ENCODE measurements at regions not wholly inside any gene's neighbourhood (a gene's known extent, or its start where the extent isn't known, plus 50 kb on each side); places are given as distances from the start of the nearest gene placed in this dataset.
"Not testable (repeated sequence)": the region's sequence is repeated elsewhere in the genome, so short reads cannot be mapped to it uniquely, and the experiment has no call there.

DNA sequence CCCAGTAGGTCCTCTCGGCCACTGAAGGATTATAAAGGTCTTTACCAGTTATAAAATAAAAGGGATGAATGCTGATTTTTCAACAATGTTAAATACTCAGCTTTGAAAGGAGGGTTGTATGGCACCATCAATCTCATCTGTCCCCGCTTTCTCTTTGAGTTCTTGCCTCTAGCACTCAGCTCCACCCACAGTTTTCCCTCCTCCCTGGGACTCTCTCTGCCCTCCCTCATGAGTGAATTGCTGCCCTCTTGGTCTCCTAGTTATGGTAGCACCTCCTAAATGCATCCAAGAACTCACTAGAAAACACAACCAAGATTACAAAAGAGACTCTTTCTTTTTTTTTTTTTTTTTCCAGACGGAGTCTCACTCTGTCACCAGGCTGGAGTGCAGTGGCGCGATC lies 91.0 kb downstream of the TEX35 start:
- POLR2A ChIA-PET, result no interaction called here
- CTCF ChIA-PET, result interaction anchor here (0.7 kb wide), 1 partner anchor 228 kb away, joined by 3 read pairs; no protein-coding TSS in a partner anchor

DNA sequence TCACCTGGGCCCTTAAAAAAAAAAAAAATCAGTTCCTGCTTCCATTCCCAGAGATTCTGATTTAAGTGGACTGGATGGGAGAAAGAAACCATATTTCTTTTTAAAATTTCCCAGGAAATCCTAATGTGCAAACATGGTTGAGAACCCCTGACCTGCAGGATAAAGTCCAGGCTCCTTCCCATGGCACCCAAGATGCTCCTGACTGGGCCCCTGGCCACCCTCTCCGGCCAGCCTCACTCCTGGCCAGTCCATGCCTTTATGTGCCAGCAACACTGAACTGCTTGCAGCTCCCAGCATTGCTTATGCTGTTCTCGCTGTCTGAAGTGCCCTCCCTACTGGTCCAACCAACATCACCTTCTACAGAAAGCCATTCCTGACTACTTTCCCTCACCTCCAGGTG lies 93.9 kb downstream of the TEX35 start:
- ChIA-PET POLR2A (no interaction called here), CTCF (no interaction called here)

DNA sequence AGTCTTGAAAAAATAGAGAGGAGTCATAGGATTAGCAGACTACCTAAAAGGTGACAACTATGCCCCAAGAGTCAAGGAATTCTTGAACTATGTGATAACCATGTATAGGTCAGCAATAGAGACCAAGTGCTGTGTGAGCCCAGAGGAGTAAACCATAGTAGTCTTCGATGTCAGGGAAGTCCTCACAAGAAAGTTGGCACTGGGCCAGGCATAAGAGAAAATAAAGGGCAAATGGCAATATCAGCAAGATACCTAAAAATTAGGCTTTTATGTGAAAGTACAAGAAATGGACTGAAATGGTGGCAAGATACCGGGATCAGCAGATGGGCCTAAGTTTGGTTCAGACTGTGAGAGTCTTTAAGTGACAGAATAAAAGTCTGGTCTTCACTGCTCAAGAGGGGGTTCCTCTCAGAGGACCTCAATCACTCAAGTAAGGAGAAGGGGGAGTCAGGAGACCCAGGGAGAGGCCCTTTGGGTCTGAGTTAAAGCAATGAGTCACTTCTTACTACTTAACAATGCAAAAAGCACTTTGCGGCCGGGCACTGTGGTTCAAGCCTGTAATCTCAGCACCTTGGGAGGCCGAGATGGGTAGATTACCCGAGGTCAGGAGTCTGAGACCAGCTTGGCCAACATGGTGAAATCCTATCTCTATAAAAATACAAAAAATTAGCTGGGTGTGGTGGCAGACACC lies 95.0 kb downstream of the TEX35 start:
- CTCF ChIA-PET, result interaction anchor here (0.7 kb wide), 1 partner anchor 39 kb away, joined by 3 read pairs; no protein-coding TSS in a partner anchor
- POLR2A ChIA-PET, result no interaction called here

DNA sequence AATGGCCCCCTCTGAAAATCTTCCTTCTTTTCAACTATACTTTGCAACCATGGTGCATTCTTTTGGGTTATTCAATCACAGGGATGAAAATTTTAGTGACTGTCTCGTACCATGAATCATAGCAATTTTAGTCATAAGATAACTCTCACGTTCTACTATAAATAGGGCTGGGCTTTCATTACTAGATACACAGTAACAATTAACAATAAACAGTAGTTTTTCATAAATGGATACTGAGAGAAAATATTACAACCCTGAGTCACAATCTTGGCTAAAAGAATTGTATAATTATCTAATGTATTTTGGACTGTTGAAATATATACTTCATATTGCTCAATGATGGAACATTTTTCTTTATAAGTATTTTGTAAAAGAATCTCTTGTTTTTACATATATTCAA lies 96.1 kb downstream of the TEX35 start:
- ChIA-PET CTCF (no interaction called here), POLR2A (no interaction called here)

DNA sequence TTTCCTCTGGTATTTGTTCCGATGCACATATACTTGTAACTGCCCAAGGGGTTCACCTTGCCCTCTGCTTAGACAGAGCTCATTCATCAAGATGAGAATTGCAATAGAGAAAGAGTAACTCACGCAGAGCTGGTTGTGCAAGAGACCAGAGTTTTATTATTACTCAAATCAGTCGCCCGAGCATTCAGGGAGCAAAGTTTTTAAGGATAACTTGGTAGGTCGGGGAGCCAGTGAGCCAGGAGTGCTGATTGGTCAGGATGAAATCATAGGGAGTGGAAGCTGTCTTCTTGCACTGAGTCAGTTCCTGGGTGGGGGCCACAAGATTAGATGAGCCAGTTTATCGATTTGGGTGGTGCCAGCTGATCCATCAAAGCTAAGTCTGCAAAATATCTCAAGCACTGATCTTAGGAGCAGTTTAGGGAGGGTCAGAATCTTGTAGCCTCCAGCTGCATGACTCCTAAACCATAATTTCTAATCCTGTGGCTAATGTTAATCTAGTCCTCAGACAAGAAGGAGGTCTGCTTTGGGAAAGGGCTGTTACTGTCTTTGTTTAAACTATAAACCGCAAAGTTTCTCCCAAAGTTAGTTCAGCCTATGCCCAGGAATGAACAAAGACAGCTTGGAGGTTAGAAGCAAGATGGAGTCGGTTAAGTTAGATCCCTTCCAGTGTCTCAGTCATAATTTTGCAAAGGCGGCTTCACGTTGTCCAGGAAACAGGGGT lies 97.9 kb downstream of the TEX35 start:
- CTCF ChIA-PET, POLR2A ChIA-PET: not testable (repeated sequence)

DNA sequence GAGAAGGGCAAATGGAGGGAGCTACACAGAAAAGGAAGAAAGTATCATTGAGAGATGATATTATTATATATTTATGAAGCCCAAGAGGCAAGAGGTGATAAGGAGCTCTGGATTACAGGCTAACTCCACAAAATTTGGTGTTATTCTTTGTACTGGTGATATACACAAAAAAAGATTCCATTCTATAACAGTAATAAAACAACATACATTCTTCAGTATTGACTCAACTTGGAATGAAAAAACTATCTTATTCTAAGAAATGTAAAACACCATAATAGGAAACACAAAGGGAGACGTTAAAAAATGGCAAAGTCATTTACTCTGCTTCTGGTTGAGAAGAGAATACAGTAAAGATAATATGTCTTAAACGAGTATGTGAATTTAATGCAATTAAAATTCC lies 99.4 kb downstream of the TEX35 start:
- CTCF ChIA-PET, result no interaction called here
- POLR2A ChIA-PET, result no interaction called here

DNA sequence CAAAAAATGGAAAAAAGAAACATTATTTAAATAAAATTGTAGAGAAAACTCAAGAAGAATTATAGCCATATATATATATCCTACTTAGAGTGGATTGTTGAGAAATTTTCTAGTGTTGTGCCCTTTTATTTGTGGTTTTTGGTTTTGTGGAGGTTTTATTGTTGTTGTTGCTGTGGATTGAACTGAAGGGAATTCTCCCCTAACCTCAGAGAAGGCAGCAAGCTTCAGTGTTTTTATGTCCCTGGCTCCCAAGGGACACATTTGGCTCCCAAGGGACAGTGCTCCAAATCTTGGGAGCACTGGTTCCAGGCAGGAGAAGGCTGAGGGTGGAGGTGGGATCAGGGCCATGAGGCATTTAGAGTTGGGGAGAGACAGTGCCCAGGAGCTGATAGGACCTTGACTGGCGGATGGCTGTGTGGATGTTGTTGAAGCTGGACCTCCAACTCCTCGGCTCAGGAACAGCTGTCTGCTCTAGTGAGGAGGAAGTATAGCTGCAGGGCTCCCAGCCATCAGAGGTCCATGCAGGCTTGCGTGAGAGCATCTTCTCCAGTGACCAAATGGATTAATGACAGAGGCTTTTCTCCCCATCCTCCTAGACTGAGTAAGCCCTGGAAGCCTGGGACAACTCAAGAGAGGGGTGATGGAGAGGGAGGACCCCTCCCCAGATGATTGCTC lies 100.5 kb downstream of the TEX35 start:
- POLR2A ChIA-PET, result no interaction called here
- CTCF ChIA-PET, result no interaction called here

DNA sequence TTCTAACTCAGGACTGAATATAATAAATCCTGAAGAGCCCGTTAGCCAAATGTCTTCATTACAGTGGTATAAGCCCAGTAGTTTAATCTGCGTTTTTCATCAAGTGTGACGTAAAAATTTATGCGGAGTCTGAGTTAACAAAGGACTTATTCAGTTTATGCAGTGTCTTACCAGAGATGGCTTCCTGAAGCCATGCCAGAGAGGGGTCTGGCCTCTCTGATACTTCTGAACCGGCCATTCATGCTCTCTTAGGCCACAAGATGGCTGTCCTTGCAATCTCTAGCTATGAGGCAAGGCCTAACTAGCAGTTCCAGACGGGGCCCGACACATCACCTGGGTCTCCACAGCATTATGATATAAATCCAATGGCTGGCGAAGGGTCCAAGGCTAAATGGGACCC lies 101.4 kb downstream of the TEX35 start:
- CTCF ChIA-PET, result no interaction called here
- POLR2A ChIA-PET, result no interaction called here

DNA sequence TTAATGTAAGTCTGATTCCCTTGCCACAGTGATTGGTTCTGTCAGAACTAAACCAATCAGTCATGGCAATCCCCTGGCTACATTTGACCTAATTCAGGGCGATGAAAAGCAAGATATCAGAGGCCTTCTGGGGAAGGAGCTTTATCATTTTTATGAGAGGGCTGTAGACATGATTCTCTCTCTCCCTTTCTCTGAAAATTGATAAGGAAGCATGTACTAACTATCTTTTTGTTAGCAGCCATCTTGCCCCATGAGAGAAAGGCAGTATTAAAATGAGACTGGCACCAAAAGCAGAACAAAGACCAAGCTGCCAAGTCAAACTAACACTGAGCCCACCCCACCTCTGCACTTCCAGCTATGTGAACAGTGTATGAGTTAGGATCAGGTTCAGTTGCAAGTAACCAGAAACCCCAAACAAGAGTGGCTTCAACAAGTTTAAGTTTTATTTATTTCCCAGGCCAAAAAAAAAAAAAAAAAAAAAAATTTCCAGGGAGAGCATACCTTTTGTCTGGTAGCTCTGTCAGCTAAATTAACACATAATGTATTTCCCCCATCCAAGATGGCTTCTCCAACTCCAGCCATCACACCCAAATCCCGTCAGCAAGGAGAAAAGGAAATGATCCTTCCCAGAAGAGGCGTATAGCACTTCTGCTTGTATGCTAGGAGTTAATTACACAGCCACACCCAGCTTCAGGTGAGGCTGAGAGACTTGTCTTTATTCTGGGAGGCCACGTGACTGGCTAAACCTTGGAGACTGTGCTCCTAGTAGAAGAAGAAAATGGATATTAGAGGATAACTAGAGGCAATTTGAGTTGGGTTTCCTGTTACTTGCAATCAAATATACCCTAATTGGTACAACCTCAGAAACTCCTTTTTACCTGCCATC lies 105.8 kb upstream of the RALGPS2 start:
- POLR2A ChIA-PET, result no interaction called here
- CTCF ChIA-PET, result no interaction called here

DNA sequence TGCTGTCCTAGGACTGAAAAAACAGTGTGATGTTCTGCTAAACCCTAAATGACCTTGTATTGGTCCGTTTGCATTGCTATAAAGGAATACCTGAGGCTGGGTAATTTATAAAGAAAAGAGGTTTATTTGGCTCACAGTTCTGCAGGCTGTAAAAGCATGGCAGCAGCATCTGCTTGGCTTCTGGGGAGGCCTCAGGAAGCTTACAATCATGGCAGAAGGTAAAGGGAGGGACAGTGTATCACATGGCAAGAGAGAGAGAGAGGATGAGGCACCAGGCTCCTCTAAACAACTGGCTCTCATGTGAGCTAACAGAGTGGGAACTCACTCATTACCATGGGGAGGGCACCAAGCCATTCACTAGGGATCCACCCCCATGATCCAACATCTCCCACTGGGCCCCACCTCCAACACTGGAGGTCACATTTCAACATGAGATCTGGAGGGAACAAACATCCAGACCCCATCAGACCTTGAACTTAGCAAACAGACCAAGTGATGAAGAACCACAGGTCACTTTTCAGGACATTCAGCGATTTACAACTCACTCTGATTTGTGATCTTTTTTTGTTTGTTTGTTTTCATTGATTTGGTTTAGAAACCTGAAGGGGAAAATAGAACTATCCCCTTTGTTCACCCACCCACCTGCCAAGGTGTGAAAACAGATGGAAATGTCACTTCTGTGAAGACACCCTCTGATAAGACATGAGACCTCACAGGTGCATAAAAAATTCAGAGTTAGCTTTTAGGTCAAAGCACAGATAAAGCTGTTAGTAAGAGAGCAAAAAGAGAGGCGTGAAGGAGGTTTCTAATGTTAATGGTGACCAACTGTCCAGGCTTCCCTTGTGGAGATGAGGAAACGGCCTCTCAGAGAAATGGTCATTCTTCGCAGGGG lies 104.2 kb upstream of the RALGPS2 start:
- CTCF ChIA-PET, result no interaction called here
- POLR2A ChIA-PET, result no interaction called here

DNA sequence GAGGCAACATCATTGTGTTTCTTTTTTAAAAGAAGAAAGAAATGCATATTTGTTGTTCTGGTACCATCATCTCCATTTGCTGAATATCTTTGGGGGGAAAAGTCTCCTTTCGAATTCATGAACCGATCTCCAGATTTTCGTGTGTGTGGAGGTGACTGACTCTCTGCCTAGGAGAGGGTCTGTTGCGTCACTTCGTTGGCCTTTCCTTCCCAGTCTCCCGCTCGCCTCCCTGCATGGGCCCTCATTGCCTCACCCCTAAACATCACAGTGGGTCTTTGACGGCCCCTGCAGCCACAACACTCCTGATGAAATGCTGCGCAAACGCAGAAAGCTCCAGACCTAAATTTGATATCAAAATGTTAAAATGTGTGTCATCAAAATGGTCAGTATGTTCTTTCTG lies 103.2 kb upstream of the RALGPS2 start:
- ChIA-PET POLR2A (no interaction called here), CTCF (no interaction called here)

DNA sequence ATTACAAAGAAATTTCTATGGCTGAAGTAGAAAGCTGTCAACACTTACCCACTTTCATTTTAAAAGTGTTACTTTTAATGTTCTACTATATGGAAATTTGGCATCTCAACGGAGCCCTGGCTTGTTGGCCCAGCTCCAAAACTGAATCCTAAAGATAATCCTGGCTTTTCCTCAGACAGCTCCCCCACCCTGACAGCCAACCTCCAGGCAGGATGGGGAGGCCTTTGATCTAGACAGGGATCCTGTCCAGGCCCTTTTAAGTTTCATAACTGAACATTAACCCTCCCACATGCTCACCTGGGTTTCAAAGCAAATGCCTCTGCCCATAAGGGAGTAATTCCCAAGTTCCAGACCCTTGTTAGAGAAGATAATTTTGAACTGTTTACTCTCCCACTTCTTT lies 99.3 kb upstream of the RALGPS2 start:
- POLR2A ChIA-PET, result no interaction called here

DNA sequence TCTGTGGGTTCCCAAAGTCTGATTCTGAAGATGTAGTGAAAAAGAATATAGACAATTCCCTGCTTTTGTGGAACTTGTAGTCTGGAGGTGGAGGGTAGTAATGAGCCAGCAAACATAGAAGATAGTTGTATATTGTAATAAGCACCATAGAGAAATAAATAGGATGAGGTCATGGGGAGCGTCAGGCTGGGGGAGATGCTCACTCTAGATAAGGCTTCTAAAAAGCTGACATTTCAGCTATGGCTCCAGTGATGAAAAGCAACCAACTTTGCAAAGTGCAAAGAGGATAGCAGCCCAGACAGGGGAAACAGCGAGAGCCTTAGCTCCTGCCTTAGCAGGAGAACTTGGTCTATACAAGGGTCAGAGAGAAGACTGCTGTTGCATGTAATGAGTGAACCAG lies 98.0 kb upstream of the RALGPS2 start:
- POLR2A ChIA-PET, result no interaction called here

More for the DNA sequence above, 99.3 kb upstream of the RALGPS2 start:
- CTCF ChIA-PET, result no interaction called here

DNA sequence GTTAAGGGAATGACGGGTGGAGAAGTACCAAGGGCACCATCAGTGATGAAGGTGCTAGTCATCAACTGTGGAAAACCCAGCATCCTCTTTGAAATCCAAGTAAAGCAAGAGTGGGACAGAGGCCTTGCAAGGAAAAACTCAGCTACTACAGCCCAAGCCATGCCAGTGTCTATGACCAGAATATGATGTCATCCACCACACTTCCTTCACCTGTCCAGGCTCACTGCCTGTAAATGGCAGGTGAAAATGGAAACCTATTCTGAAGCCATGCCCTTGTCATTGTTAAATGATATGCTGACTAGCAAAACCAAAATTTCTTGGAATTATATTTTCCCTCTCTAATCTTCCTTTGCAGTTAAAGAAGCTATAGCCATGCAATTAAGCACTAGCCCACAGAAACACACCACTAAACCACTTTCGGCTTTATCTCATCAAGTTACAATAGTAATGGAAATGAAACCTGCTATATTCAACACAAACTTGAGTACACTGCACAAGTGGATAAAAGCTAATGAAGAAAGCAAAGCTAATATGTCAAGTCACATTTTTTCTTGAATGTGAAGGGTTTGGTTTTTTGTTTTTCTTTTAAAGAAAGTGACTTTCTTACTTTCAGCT lies 96.3 kb upstream of the RALGPS2 start:
- CTCF ChIA-PET, result no interaction called here

More for the DNA sequence above, 98.0 kb upstream of the RALGPS2 start:
- CTCF ChIA-PET, result no interaction called here

DNA sequence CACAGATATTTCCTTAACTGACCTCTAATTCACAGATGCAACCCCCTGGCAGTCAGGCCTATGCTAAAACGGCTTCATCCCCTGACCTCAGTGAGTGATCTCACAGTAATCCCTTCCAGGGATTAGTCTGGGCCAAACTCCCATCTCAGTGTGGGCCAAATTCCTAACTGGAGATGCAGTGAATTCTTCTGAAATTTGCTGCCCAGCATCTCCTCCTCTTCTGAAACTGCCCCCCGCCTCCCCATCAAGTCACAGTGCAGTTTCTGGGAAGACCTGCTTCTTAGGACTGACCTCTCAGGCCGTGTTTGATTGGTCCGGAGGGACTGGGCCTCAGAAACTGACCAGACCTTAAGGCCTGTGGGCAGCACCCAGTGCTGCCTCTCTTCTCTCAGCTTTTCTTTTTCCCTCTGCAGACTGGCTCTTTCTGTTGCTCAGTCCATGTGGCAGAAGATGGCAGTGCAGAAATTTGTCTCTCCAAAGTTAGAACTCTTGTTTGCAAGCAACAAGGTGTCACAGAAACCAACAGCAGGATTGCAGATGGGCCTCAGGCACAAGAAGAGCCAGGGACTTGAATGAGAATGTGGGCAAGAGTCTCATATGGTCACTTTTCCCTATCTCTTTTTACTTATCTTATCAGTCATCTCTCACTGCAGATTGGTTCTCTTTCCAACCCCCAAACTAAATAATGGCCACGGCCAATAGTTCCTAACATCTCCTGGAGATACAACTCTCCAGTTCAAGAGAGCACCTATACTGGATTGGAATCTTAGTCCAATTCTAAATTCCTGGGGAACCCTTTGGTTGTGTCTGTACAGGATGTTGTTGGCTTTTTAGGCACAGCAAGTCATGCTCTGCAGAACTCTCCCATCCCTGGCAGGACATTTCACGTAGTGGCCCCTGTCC lies 95.5 kb upstream of the RALGPS2 start:
- CTCF ChIA-PET, result no interaction called here
- POLR2A ChIA-PET, result no interaction called here

More for the DNA sequence above, 96.3 kb upstream of the RALGPS2 start:
- POLR2A ChIA-PET, result no interaction called here

DNA sequence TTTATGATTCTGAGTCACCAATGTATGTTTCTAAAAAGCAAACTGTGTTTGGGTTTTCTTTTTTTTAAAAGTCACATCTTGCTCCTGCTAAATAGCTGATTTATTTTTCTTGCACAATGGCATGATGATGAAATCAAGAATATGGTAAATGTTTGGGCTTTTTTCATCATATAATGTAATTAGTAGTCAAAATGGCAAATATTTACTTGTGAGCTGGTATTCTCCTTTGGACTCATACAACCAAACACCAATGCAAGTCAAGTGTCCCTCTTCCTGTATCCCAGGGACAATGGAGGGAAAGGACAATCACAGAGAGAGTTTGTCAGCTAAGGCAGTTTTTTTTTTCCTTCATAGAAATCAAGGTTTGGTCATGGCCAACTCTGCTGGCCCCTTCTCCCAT lies 94.6 kb upstream of the RALGPS2 start:
- ChIA-PET POLR2A (no interaction called here), CTCF (no interaction called here)

DNA sequence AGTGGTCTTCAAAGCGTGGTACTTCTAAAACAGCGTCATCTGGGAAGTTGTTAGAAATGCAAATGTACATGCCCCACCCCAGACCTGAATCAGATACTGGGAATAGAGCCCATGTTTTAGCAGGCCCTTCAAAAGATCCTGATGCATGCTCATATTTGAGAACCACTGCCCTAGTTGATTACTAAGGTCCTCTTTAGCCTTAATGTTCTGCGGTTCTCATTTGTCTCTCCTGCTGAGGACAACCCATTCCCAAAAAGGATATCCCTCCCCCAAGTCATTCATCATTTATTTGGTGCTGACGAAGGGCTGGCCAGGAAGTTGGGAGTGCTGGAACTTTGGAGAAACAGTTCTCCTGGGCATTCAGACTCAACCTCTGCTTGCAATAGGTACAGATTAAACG lies 92.4 kb upstream of the RALGPS2 start:
- ChIA-PET POLR2A (no interaction called here), CTCF (no interaction called here)

DNA sequence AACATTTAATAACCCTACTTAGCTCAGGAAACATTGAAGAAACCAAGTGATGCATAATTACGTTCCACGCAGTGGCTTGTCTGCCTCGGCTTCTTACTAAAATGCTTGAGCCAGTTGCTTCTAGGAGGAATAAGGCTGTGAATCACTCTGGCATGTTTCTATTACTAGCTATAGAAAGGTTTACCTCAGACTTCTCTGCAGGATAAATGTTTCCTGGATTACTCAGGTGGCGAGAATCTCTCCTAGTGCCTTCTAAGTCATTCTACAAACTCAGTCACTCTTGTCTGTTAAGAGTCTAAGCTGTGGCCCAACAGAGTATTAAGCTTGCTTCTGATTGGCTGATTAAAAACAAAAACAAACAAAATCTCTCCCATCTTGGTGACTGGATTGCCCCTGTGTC lies 92.0 kb upstream of the RALGPS2 start:
- POLR2A ChIA-PET, result no interaction called here
- CTCF ChIA-PET, result no interaction called here

All from activated CD8-positive, alpha-beta memory T cell treated with anti-CD3 and anti-CD28 coated beads for 36 hours (primary cell).